NCI-H526 treated with DMSO at 0.1 percent for 48 hours (cell line): ENCODE measurements at regions not wholly inside any gene's neighbourhood (a gene's known extent, or its start where the extent isn't known, plus 50 kb on each side); places are given as distances from the start of the nearest gene placed in this dataset.
"Not testable (repeated sequence)": the region's sequence is repeated elsewhere in the genome, so short reads cannot be mapped to it uniquely, and the experiment has no call there.

Source experiments
- DNase-seq: peaks from one replicate; lab custom pipeline; 2025; lab: John Stamatoyannopoulos, UW

DNA sequence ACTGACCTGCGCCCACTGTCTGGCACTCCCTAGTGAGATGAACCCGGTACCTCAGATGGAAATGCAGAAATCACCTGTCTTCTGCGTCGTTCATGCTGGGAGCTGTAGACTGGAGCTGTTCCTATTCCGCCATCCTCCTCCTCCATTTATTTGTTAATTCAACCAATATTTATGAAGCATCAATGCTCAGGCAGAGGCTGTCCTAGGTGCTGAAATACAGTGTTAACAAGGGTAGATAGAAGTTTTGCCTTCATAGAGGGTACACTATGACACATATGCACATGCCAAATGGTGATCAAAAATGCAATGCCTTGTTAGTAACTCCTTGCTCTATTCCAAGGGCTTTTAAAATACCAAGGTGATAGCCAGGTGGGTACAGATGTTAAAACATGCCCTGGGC lies 166.0 kb upstream of the CCL2 start:
- DNase-seq, result not testable (repeated sequence)

DNA sequence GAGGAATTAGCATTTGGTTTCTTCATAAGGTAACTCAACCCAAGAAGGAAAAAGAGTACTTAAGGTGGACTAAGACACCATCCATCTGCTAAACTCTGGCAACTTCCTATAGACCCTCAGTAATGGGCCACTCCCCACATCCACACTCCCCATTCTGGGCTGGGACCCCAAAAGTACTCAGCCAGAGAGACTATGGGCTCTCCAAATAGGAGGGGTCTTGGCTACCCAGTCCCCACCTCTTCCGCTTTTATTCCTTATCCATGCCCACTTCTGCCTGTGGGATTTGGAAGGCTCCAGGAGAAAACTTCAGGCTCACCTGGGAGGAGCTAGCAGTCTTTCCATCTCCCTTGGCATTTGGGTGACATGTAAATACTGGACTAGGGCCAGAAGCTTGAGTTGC lies 164.5 kb upstream of the CCL2 start:
- DNase-seq, result no peak

DNA sequence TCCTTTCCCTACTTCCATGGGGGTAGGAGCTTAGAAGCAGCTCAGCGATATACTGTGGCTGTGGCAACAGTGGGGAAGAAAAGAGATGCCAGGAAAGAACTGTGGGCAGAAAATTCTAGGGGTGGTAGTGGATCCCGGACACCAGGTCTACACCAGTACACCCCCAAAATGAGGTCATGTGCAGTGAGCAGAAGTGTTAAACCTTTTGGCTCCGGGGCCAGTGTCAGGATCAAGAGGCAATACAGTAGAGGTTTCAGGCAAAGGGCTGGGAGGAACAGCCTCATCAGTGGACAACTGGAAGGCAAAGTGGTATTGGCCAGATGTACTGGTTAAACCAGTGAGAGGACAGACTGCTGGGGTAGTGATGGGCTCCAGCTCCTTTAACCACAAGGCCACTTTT lies 163.1 kb upstream of the CCL2 start:
- DNase-seq, result no peak

- DNase-seq, result no peak
Measured at GRCh38 chr17:34095106-34095505, 160.0 kb upstream of the CCL2 start.

- DNase-seq, result no peak
Measured at GRCh38 chr17:34098699-34099098, 156.4 kb upstream of the CCL2 start.

DNA sequence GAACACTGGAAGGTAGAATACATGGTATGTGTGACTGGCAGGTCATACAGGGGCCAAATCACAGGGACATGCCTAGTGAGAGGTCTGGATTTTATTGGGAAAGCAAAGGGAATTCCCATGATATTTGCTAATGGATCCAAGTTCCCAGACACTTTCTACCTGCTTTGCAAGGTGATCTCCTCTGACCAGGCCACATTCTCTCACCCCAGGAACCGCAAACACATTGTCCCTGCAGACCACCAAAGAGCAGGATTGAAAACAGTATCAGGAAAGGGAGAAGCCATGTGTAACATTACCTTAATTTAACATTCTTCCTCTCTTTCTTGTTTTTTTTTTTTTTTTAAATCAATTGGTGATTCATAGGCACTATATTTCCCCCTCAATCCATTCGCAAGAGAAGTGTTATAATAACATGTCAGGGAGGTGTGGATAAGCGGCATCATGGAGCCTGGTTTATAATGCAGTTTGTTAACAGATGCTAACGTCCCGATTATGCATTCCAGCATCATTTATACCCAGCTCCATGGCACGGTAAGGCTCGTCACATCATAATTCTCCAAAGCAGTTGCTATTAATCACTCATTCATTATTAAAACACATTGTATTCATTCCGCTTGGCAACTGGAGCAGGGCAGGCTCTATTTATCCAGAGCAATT lies 155.1 kb upstream of the CCL2 start:
- DNase-seq, result no peak

DNA sequence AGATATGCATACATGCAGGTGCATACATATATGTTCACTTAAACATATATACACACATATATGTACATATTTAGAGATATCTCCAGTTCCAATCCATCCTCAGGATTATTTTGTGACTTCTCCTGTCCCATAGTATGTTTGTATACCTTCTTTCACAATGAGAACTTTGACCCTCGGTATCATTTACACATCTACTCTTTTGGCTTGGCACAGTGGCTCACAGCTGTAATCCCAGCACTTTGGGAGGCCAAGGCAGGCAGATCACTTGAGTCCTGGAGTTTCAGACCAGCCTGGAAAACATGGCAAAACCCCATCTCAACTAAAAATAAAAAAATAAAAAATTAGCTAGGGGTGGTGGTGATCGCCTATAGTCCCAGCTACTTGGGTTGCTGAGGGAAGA lies 148.1 kb upstream of the CCL2 start:
- no peak for DNase-seq

- no peak for DNase-seq
Measured at GRCh38 chr17:34110315-34110714, 144.8 kb upstream of the CCL2 start.

GRCh38 chr17:34113089-34113488 lies 142.0 kb upstream of the CCL2 start:
- DNase-seq, result no peak

GRCh38 chr17:34114174-34114573 lies 140.9 kb upstream of the CCL2 start:
- no peak for DNase-seq

- no peak for DNase-seq
Measured at GRCh38 chr17:34116306-34116705, 138.8 kb upstream of the CCL2 start.

DNA sequence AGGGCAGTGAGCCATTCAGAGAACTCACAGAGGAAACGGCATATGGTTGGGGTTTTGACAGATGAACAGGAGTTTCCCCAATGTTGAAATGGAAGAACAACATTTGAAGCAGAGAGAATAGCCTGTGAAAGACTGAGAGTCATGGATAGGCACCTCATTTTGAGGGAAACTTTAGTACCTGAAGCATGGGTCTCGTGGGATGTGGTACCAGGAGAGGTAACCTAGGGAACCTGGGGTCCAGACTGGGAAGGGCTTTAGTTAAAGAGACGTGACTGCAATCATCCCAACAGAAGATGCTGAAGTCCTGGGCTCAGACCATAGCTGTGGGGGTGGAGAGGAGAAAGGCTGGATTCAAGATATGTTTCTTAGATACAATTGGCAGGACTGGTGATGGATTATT lies 137.8 kb upstream of the CCL2 start:
- no peak for DNase-seq

DNA sequence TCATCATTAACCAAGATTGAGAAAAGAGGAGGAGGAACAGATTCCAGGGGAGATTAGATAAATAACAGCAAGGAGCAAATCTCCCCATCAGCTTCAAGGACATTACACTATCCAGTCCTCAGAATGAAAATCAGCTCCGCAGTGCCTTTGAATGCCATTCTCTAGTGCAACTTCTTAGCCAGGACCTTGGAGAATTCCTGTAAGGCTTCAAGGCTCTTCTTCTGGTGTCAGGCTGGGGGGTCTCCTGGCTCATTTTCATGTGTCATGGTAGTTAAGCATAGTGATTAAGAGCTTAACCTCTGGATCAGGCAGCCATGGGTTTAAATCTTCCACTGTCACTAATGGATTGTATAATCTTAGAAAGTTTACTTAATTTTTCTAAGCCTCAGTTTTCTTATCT lies 137.3 kb upstream of the CCL2 start:
- no peak for DNase-seq

- no peak for DNase-seq
Measured at GRCh38 chr17:34118564-34118963, 136.5 kb upstream of the CCL2 start.

- DNase-seq, result no peak
Measured at GRCh38 chr17:34121311-34121710, 133.8 kb upstream of the CCL2 start.

DNA sequence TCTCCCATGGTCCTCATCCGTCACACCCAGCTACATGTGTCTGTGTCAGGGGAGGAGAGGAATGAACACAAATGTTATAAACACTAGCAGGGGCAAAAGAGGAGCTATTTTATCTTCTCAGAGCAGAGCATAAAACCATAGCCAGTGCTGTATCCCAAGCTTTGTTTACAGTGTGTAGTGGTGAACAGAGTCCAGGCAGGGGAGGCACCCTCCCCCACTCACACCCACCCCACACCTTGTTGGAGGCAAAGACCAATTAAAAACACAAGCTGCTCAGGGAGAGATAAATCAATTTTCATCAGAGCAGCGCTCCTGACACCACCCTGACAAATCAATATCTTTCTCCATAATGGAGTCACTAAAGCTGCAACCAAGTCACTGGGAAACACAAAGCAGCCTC lies 132.6 kb upstream of the CCL2 start:
- DNase-seq, result no peak

DNA sequence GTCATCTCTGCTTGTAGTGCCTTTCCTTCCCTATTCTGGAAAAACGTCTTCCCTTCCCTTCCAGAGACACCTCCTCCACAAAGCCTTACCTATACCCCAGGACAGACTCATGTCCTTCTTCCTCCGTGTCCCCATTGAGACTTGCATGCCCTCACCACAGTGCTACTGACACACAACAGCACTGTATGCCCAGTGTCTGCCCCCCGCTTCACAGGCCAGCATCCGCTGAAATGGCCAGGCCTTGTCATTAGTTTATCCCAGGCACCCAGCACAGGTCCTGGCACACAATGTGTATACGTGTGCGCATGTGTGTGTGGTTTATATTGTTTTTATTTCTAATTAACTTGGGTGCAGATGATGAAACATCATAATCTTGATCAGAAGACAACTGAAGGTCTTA lies 130.1 kb upstream of the CCL2 start:
- no peak for DNase-seq

- DNase-seq, result no peak
Measured at GRCh38 chr17:34125921-34126320, 129.2 kb upstream of the CCL2 start.

GRCh38 chr17:34126496-34126895 lies 128.6 kb upstream of the CCL2 start:
- no peak for DNase-seq

- no peak for DNase-seq
Measured at GRCh38 chr17:34126965-34127364, 128.1 kb upstream of the CCL2 start.

- DNase-seq, result no peak
Measured at GRCh38 chr17:34130544-34130943, 124.5 kb upstream of the CCL2 start.

DNA sequence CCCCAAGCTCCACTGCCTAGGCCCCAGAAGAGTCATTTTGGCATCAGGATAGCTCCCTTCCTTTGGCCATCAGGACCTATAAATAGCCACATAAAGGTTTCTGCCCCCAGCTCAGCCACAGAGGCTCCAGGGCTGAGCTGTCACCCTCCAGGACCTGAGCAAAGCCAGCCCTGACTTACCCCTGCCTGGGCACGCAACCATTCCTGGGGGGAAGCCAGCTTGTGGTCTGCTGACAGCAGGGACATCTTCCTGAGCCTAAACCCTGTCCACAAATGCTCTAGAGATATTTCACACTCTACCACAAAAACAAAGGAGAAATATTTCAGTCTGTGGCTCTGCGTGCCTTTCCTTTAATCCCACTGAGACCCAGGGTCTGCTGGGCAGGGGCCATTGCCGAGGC lies 123.7 kb upstream of the CCL2 start:
- no peak for DNase-seq

- no peak for DNase-seq
Measured at GRCh38 chr17:34133350-34133749, 121.7 kb upstream of the CCL2 start.

DNA sequence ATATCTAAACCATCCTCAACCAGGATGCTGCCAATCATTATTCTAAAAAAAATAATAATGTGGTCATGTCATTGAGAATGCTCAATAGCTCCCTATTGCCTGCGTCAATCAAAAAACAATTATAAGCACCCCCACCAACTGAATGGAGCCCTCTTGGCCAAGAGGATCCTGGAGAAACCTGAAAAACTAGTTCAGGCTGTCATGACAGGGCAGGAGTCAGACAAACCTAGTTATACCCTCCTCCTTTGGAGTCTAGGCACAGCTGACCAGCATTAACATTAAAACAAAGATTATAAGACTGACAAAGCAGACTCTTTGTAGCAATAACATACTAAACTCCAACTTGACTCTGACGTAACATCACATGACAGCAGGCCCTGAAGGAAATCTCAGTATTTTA lies 119.2 kb upstream of the CCL2 start:
- no peak for DNase-seq

DNA sequence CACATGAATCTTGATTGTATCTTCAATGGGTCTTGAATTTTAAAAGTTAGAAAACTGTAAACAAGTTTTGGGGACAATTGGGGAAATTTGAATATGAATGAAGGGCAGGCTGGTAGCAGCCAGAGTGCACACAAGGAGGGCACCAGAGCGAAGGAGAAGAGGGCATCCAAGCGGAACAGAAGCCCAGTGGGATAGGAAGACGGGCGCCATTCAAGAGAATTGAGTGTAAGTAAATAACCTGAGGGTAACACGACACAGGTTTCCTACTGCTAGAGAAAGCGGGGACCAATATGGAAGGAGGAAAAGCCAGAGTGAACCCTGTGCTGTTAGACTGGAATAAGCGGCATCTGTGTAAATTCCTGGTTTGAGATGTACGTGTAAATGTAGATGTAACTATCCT lies 115.1 kb upstream of the CCL2 start:
- DNase-seq, result no peak
